ENCODE measurements at regions not wholly inside any gene's neighbourhood (a gene's known extent, or its start where the extent isn't known, plus 50 kb on each side); places are given as distances from the start of the nearest gene placed in this dataset.
A peak's percentile ranks its signal among the peaks of the same experiment; 100 is the strongest.
"Not testable (repeated sequence)": the region's sequence is repeated elsewhere in the genome, so short reads cannot be mapped to it uniquely, and the experiment has no call there.

- peak; percentile 93 for DNase-seq (ENCODE audit: low spot score)
- in situ Hi-C loops (cut with HindIII; ENCODE audit: low sequenced_read_pairs), result no loop called here
Measured at GRCh38 chr10:78408671-78409472, 375.2 kb downstream of the RPS24 start.

GRCh38 chr10:78410046-78410965, 376.6 kb downstream of the RPS24 start:
- DNase-seq (ENCODE audit: low spot score), result no peak
- in situ Hi-C loops (cut with HindIII; ENCODE audit: low sequenced_read_pairs), result no loop called here

GRCh38 chr10:78411716-78412115, 378.1 kb downstream of the RPS24 start:
- no peak for DNase-seq (ENCODE audit: low spot score)
- in situ Hi-C loops (cut with HindIII; ENCODE audit: low sequenced_read_pairs), result no loop called here

- no peak for DNase-seq (ENCODE audit: low spot score)
- in situ Hi-C loops (cut with HindIII; ENCODE audit: low sequenced_read_pairs), result no loop called here
Measured at GRCh38 chr10:78412605-78413004, 378.9 kb downstream of the RPS24 start.

GRCh38 chr10:78413076-78414055, 379.7 kb downstream of the RPS24 start:
- in situ Hi-C loops (cut with HindIII; ENCODE audit: low sequenced_read_pairs), result no loop called here
- DNase-seq (ENCODE audit: low spot score), result peak; percentile 52

- DNase-seq (ENCODE audit: low spot score), result no peak
- in situ Hi-C loops (cut with HindIII; ENCODE audit: low sequenced_read_pairs), result no loop called here
Measured at GRCh38 chr10:78414380-78414779, 380.7 kb downstream of the RPS24 start.

- DNase-seq (ENCODE audit: low spot score), result no peak
- in situ Hi-C loops (cut with HindIII; ENCODE audit: low sequenced_read_pairs), result no loop called here
Measured at GRCh38 chr10:78415111-78415510, 381.4 kb downstream of the RPS24 start.

GRCh38 chr10:78416031-78417011, 382.7 kb downstream of the RPS24 start:
- no peak for DNase-seq (ENCODE audit: low spot score)
- in situ Hi-C loops (cut with HindIII; ENCODE audit: low sequenced_read_pairs), result no loop called here

GRCh38 chr10:78417425-78418370, 384.0 kb downstream of the RPS24 start:
- no peak for DNase-seq (ENCODE audit: low spot score)
- in situ Hi-C loops (cut with HindIII; ENCODE audit: low sequenced_read_pairs), result no loop called here

GRCh38 chr10:78419481-78420265, 386.0 kb downstream of the RPS24 start:
- in situ Hi-C loops (cut with HindIII; ENCODE audit: low sequenced_read_pairs), result no loop called here
- no peak for DNase-seq (ENCODE audit: low spot score)

- in situ Hi-C loops (cut with HindIII; ENCODE audit: low sequenced_read_pairs), result no loop called here
- no peak for DNase-seq (ENCODE audit: low spot score)
Measured at GRCh38 chr10:78420946-78421735, 387.5 kb downstream of the RPS24 start.

GRCh38 chr10:78424050-78424449, 390.4 kb downstream of the RPS24 start:
- in situ Hi-C loops (cut with HindIII; ENCODE audit: low sequenced_read_pairs); DNase-seq (ENCODE audit: low spot score): not testable (repeated sequence)

- in situ Hi-C loops (cut with HindIII; ENCODE audit: low sequenced_read_pairs), result no loop called here
- no peak for DNase-seq (ENCODE audit: low spot score)
Measured at GRCh38 chr10:78424723-78425122, 391.1 kb downstream of the RPS24 start.

GRCh38 chr10:78426181-78426580, 392.5 kb downstream of the RPS24 start:
- no peak for DNase-seq (ENCODE audit: low spot score)
- in situ Hi-C loops (cut with HindIII; ENCODE audit: low sequenced_read_pairs), result no loop called here

- in situ Hi-C loops (cut with HindIII; ENCODE audit: low sequenced_read_pairs), result no loop called here
- DNase-seq (ENCODE audit: low spot score), result no peak
Measured at GRCh38 chr10:78427497-78428031, 393.9 kb downstream of the RPS24 start.
